Endothelial cell of umbilical vein (primary cell): ENCODE measurements at regions not wholly inside any gene's neighbourhood (a gene's known extent, or its start where the extent isn't known, plus 50 kb on each side); places are given as distances from the start of the nearest gene placed in this dataset.

Source experiments
- BruUV-seq: library from RNA; stranded (reverse); fragments of 400-500 nt; replicated peaks from 2 replicates; lab custom pipeline; 2021; lab: Mats Ljungman, UMichigan
- CTCF ChIA-PET: fragments of 300-600, 350-600 bp; sonication (Branson Sonifier 250); formaldehyde crosslinking; loops from one replicate; lab custom pipeline; 2021; ENCODE audit warnings: antibody characterized with exemption, inconsistent platforms; lab: Charles Lee
- POLR2A ChIA-PET: fragments of 300-600, 350-600 bp; sonication (Branson Sonifier 250); formaldehyde crosslinking; loops from one replicate; lab custom pipeline; 2021; ENCODE audit warnings: antibody characterized with exemption, inconsistent platforms; lab: Charles Lee
- DNase-seq: peaks from one replicate; pipeline ENCODE4 v3.0.0-alpha.2; 2011; ENCODE audit warnings: low read depth, low spot score
- FAIRE-seq: peaks from 2 replicates; lab custom pipeline; 2011; peaks lifted over from hg19 to GRCh38; lab: Jason Lieb, UNC
- H2AFZ ChIP-seq: 2 replicates; pipeline ENCODE4 v1.6.0; 2012; ENCODE audit warnings: low read depth, low read length, control low read depth, inconsistent platforms
- H3K27ac ChIP-seq: 2 replicates; pipeline ENCODE4 v1.5.1; 2011; ENCODE audit warnings: low read depth, mild to moderate bottlenecking, control low read depth, low read length, moderate library complexity; ENCODE audit not compliant: insufficient read depth
- H3K27me3 ChIP-seq, 2 experiments: 2 replicates each; pipeline versions ENCODE4 v1.6.0 to v1.6.1; 2011; ENCODE audit warnings: low read length in 2 of 2, mixed read lengths in 1 of 2; ENCODE audit not compliant: control insufficient read depth in 2 of 2, insufficient read depth in 2 of 2
- H3K36me3 ChIP-seq, 2 experiments: 2 replicates in 1 of 2; 3 replicates in 1 of 2; pipeline ENCODE4 v1.5.1; 2011; ENCODE audit warnings: low read length in 2 of 2, mild to moderate bottlenecking in 1 of 2, moderate library complexity in 1 of 2; ENCODE audit not compliant: control insufficient read depth in 2 of 2, insufficient read depth in 2 of 2; ENCODE audit errors: extremely low read depth in 1 of 2
- H3K4me1 ChIP-seq: 3 replicates; pipeline ENCODE4 v1.5.1; 2011; ENCODE audit warnings: mild to moderate bottlenecking, low read length; ENCODE audit not compliant: control insufficient read depth, insufficient read depth; ENCODE audit errors: extremely low read depth
- H3K4me2 ChIP-seq: 2 replicates; pipeline ENCODE4 v1.6.1; 2011; ENCODE audit warnings: low read length, control low read depth, mixed read lengths; ENCODE audit not compliant: insufficient read depth
- H3K4me3 ChIP-seq, 3 experiments: fragments of 200-600 bp in 1 of 3; sonication (generic), shearing (Covaris generic) in 1 of 3; replicated peaks in 1 of 3; 2 replicates each; pipeline ENCODE4 v1.5.1; 2011 to 2016; ENCODE audit warnings: control low read depth in 3 of 3, low read length in 3 of 3, mild to moderate bottlenecking in 2 of 3, inconsistent platforms in 1 of 3, low read depth in 1 of 3, moderate library complexity in 1 of 3; ENCODE audit not compliant: insufficient read depth in 1 of 3
- H3K79me2 ChIP-seq: 2 replicates; pipeline ENCODE4 v1.6.0; 2012; ENCODE audit warnings: low read length, inconsistent platforms; ENCODE audit not compliant: control insufficient read depth, insufficient read depth
- H3K9ac ChIP-seq: replicated peaks from 2 replicates; pipeline ENCODE3; 2011; ENCODE audit warnings: low read length, control low read depth; ENCODE audit not compliant: insufficient read depth; ENCODE audit errors: extremely low read depth
- H3K9me1 ChIP-seq: replicated peaks from 3 replicates; pipeline ENCODE4 v1.6.0; 2011; ENCODE audit warnings: mild to moderate bottlenecking, low read length; ENCODE audit not compliant: control insufficient read depth, insufficient read depth; ENCODE audit errors: extremely low read depth
- H3K9me3 ChIP-seq: replicated peaks from 2 replicates; pipeline ENCODE4 v1.5.1; 2012; ENCODE audit warnings: low read length, inconsistent platforms; ENCODE audit not compliant: control insufficient read depth, insufficient read depth
- H4K20me1 ChIP-seq: replicated peaks from 2 replicates; pipeline ENCODE3; 2011; ENCODE audit warnings: mild to moderate bottlenecking, low read length; ENCODE audit not compliant: control insufficient read depth, insufficient read depth; ENCODE audit errors: extremely low read depth
- CTCF ChIP-seq, 2 donors: IDR thresholded peaks; 1 replicate in 1 of 2; 2 replicates in 1 of 2; pipeline ENCODE4 v1.5.1; 2011; ENCODE audit warnings: low read length in 2 of 2, mild to moderate bottlenecking in 2 of 2, moderate library complexity in 2 of 2, control low read depth in 1 of 2, inconsistent platforms in 1 of 2, low read depth in 1 of 2; ENCODE audit not compliant: insufficient read depth in 1 of 2; ENCODE audit errors: extremely low read depth in 1 of 2
- EZH2 ChIP-seq: IDR thresholded peaks from 2 replicates; pipeline ENCODE4 v1.6.1; 2012; ENCODE audit warnings: borderline replicate concordance, low read depth, mild to moderate bottlenecking, moderate library complexity, low read length, inconsistent platforms; ENCODE audit not compliant: severe bottlenecking
- FOS ChIP-seq: IDR thresholded peaks from 2 replicates; pipeline ENCODE4 v1.6.1; 2011; ENCODE audit warnings: mild to moderate bottlenecking, low read length, moderate library complexity, borderline replicate concordance; ENCODE audit not compliant: insufficient read depth
- GATA2 ChIP-seq: IDR thresholded peaks from 2 replicates; pipeline ENCODE4 v1.7.0; 2011; ENCODE audit warnings: low read depth, mild to moderate bottlenecking, moderate library complexity, mixed read lengths, low read length; ENCODE audit not compliant: insufficient read length, insufficient read depth
- JUN ChIP-seq: IDR thresholded peaks from 2 replicates; pipeline ENCODE4 v1.6.1; 2011; ENCODE audit warnings: borderline replicate concordance, low read depth; ENCODE audit not compliant: insufficient read length, insufficient read depth
- MYC ChIP-seq: IDR thresholded peaks from one replicate; pipeline ENCODE4 v1.6.1; 2011; ENCODE audit warnings: mild to moderate bottlenecking, low read depth, low read length
- POLR2A ChIP-seq: IDR thresholded peaks from 2 replicates; pipeline ENCODE4 v1.6.1; 2012; ENCODE audit warnings: low read depth, mild to moderate bottlenecking, control low read depth, low read length
- POLR2AphosphoS5 ChIP-seq: IDR thresholded peaks from 2 replicates; pipeline ENCODE4 v1.6.1; 2012; ENCODE audit warnings: low read depth, mild to moderate bottlenecking, control low read depth, low read length, moderate library complexity; ENCODE audit not compliant: insufficient read depth
- dilution Hi-C: fragments of 300-500 bp; cut with MboI; formaldehyde crosslinking; loops from one replicate; pipeline ENCODE4 v1.15.0; 2019; ENCODE audit warnings: low sequenced_read_pairs; ENCODE audit not compliant: extremely low pct_ligation_motif_present
- intact Hi-C: fragments of 100-400 bp; cut with micrococcal nuclease; formaldehyde crosslinking; loops from one replicate; pipeline ENCODE4 v1.10.0; 2022
- TF ChIP-seq, protein P1 (sequence below): IDR thresholded peaks from 2 replicates; pipeline ENCODE4 v1.6.1; 2011; ENCODE audit not compliant: insufficient read depth, insufficient read length

GRCh38 chr3:111319598-111319997, 222.4 kb upstream of the CD96 start:
- no TSS peak for BruUV-seq
- H3K9me3 ChIP-seq = no peaks in the 10 kb centered on the region
- CTCF ChIA-PET = no interaction called here
- DNase-seq = no peak
- no peak for FAIRE-seq
- H3K4me1 ChIP-seq = no peaks in the 10 kb centered on the region
- H3K4me3 ChIP-seq = no peak overlapping the region
- no peak overlapping the region for H3K27ac ChIP-seq
- no peak for TF ChIP-seq POLR2AphosphoS5
- no peak for TF ChIP-seq FOS
- TF ChIP-seq JUN = no peak
- no peak for TF ChIP-seq POLR2A
- no peak for TF ChIP-seq MYC
- TF ChIP-seq, protein P1, sequence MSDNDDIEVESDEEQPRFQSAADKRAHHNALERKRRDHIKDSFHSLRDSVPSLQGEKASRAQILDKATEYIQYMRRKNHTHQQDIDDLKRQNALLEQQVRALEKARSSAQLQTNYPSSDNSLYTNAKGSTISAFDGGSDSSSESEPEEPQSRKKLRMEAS = no peak
- TF ChIP-seq GATA2 = no peak
- TF ChIP-seq CTCF (IDR thresholded peaks at IDR 0.05; ENCODE audit: extremely low read depth in 1 of 2, insufficient read depth in 1 of 2, low read depth in 1 of 2, low read length in 2 of 2) = no peak
- no peak for TF ChIP-seq EZH2
- no peaks in the 10 kb centered on the region for H3K9me1 ChIP-seq
- no peaks in the 10 kb centered on the region for H3K36me3 ChIP-seq
- H3K79me2 ChIP-seq = no peaks in the 10 kb centered on the region
- intact Hi-C loops (no loop called here), dilution Hi-C loops (no loop called here)
- H3K9ac ChIP-seq = no peak overlapping the region
- H3K27me3 ChIP-seq = no peaks in the 10 kb centered on the region
- no peak overlapping the region for H3K4me2 ChIP-seq
- no peak overlapping the region for H2AFZ ChIP-seq
- H4K20me1 ChIP-seq = no peaks in the 10 kb centered on the region
- POLR2A ChIA-PET = no interaction called here
